Mesenchymal stem cell (in vitro differentiated cells and primary cell): ENCODE measurements at regions not wholly inside any gene's neighbourhood (a gene's known extent, or its start where the extent isn't known, plus 50 kb on each side); places are given as distances from the start of the nearest gene placed in this dataset.

Experiments
- DNase-seq: peaks from one replicate; pipeline ENCODE4 v3.0.0-alpha.2; 2013
- H2AFZ ChIP-seq: one replicate; pipeline ENCODE4 v1.6.1; 2013; ENCODE audit warnings: low read depth, mild to moderate bottlenecking, control low read depth, inconsistent platforms, low read length, moderate library complexity
- H2AK5ac ChIP-seq: 2 replicates; pipeline ENCODE4 v1.6.1; 2013; ENCODE audit warnings: low read length, moderate library complexity, mild to moderate bottlenecking, inconsistent platforms; ENCODE audit not compliant: severe bottlenecking
- H2BK120ac ChIP-seq: one replicate; pipeline ENCODE4 v1.6.1; 2013; ENCODE audit warnings: low read depth, mild to moderate bottlenecking, inconsistent platforms, low read length, moderate library complexity
- H2BK12ac ChIP-seq, 2 experiments: one replicate each; pipeline ENCODE4 v1.6.1; 2013; ENCODE audit warnings: inconsistent platforms in 2 of 2, low read length in 2 of 2, mild to moderate bottlenecking in 2 of 2, moderate library complexity in 2 of 2, control low read depth in 1 of 2
- H2BK15ac ChIP-seq: one replicate; pipeline ENCODE4 v1.6.1; 2013; ENCODE audit warnings: mild to moderate bottlenecking, low read depth, inconsistent platforms; ENCODE audit not compliant: poor library complexity, severe bottlenecking
- H2BK5ac ChIP-seq: 2 replicates; pipeline ENCODE4 v1.6.1; 2013; ENCODE audit warnings: low read depth, mild to moderate bottlenecking, low read length, control low read depth, inconsistent platforms; ENCODE audit not compliant: poor library complexity, severe bottlenecking
- H3K14ac ChIP-seq, 2 experiments: one replicate each; pipeline ENCODE4 v1.6.1; 2013; ENCODE audit warnings: inconsistent platforms in 2 of 2, low read length in 2 of 2, control low read depth in 1 of 2, mild to moderate bottlenecking in 1 of 2, moderate library complexity in 1 of 2
- H3K18ac ChIP-seq, 2 experiments: one replicate each; pipeline ENCODE4 v1.6.1; 2013; ENCODE audit warnings: inconsistent platforms in 2 of 2, low read length in 2 of 2, control low read depth in 1 of 2, low read depth in 1 of 2, mild to moderate bottlenecking in 1 of 2
- H3K23ac ChIP-seq, 2 experiments: one replicate each; pipeline ENCODE4 v1.6.1; 2013; ENCODE audit warnings: inconsistent platforms in 2 of 2, low read length in 2 of 2, mild to moderate bottlenecking in 2 of 2, moderate library complexity in 2 of 2, control low read depth in 1 of 2
- H3K27ac ChIP-seq: 2 replicates; pipeline ENCODE4 v1.5.1; 2013; ENCODE audit warnings: mild to moderate bottlenecking, moderate library complexity, low read length, control low read depth, inconsistent platforms; ENCODE audit not compliant: poor library complexity, severe bottlenecking
- H3K27me3 ChIP-seq, 2 experiments: 2 replicates each; pipeline versions ENCODE4 v1.6.1 to v1.7.0; 2013; ENCODE audit warnings: low read length in 2 of 2, mild to moderate bottlenecking in 2 of 2, moderate library complexity in 2 of 2, control low read depth in 1 of 2, inconsistent platforms in 1 of 2; ENCODE audit not compliant: control insufficient read depth in 1 of 2, insufficient read depth in 1 of 2
- H3K36me3 ChIP-seq, 2 experiments: 2 replicates each; pipeline versions ENCODE4 v1.6.1 to v1.7.0; 2013; ENCODE audit warnings: low read length in 2 of 2, control low read depth in 1 of 2, inconsistent platforms in 1 of 2, low read depth in 1 of 2, mild to moderate bottlenecking in 1 of 2; ENCODE audit not compliant: insufficient read depth in 2 of 2, control insufficient read depth in 1 of 2
- H3K4ac ChIP-seq, 2 experiments: one replicate each; pipeline ENCODE4 v1.6.1; 2013; ENCODE audit warnings: inconsistent platforms in 2 of 2, low read length in 2 of 2, mild to moderate bottlenecking in 2 of 2, moderate library complexity in 2 of 2, control low read depth in 1 of 2, low read depth in 1 of 2
- H3K4me1 ChIP-seq: 2 replicates; pipeline ENCODE4 v1.6.1; 2013; ENCODE audit warnings: low read depth, low read length, control low read depth; ENCODE audit not compliant: control insufficient read depth, insufficient read depth
- H3K4me2 ChIP-seq: 2 replicates; pipeline ENCODE4 v1.6.1; 2013; ENCODE audit warnings: low read length, mild to moderate bottlenecking, inconsistent platforms; ENCODE audit not compliant: poor library complexity, severe bottlenecking
- H3K4me3 ChIP-seq, 2 experiments: 2 replicates each; pipeline versions ENCODE4 v1.5.1 to v1.7.0; 2013; ENCODE audit warnings: low read length in 2 of 2, mild to moderate bottlenecking in 2 of 2, control low read depth in 1 of 2, low read depth in 1 of 2; ENCODE audit not compliant: insufficient read depth in 1 of 2
- H3K79me1 ChIP-seq: replicated peaks from 2 replicates; pipeline ENCODE4 v1.6.1; 2013; ENCODE audit warnings: mild to moderate bottlenecking, control low read depth, low read length, inconsistent platforms; ENCODE audit not compliant: poor library complexity, severe bottlenecking
- H3K9ac ChIP-seq: 2 replicates; pipeline ENCODE4 v1.7.0; 2013; ENCODE audit warnings: mild to moderate bottlenecking, low read length, moderate library complexity
- H3K9me3 ChIP-seq: 2 replicates; pipeline ENCODE4 v1.7.0; 2013; ENCODE audit warnings: mild to moderate bottlenecking, low read length; ENCODE audit not compliant: control insufficient read depth
- H4K8ac ChIP-seq: one replicate; pipeline ENCODE4 v1.6.1; 2013; ENCODE audit warnings: inconsistent platforms, mild to moderate bottlenecking, low read length, moderate library complexity
- H4K91ac ChIP-seq: one replicate; pipeline ENCODE4 v1.6.1; 2013; ENCODE audit warnings: mild to moderate bottlenecking, low read length, inconsistent platforms
- WGBS: methylation state at CpG from one replicate; pipeline ENCODE4 v1.1.7; 2013; ENCODE audit warnings: mixed read lengths; 5-methylcytosine and 5-hydroxymethylcytosine counted together

DNA sequence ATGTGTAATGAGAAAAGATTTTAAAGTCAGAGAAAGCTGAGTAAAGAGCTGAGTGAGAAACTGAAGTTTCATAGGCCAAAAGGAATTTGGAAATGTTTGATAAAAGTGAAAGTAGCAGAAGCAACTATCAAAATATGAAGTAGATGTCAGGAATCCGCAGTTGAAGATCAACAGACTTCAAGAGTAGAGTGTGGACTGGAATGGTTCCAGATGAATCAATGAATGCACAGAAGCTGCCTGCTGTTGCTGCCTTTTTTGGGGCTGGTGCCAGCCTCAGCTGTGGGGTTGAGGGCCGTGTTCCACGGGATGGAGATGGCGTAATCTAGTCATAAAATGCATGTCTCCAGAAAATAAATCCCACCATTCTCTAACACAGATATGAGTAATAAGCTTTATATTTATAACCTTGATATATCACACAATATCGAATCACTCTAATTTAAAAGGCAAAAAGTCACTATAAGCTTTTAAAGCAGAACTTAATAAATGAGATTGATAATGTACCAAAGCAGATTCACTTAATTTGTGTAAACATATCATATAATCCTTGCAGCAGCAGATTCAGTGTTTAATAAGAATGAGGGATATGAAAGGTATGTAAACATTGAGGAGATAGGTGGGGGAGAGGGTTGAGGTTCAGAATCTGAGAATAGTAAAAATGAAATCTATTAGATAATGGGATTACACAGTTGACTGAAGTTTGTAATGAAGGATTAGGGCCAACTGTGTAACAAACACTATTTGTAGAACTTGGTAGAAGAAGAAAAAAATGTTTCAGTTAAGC is 652.3 kb upstream of the FTMT start:
- H3K4me1 ChIP-seq = peaks cover 2% of the 10 kb centered on the region
- no peak overlapping the region for H2BK120ac ChIP-seq
- H3K27me3 ChIP-seq = no peaks in the 10 kb centered on the region
- no peak overlapping the region for H4K8ac ChIP-seq
- no peak overlapping the region for H3K18ac ChIP-seq
- H3K79me1 ChIP-seq = no peaks in the 10 kb centered on the region
- H2AK5ac ChIP-seq = no peak overlapping the region
- no peak overlapping the region for H2AFZ ChIP-seq
- DNase-seq = peak; percentile 54
- no peak overlapping the region for H3K23ac ChIP-seq
- peak overlapping the region; percentile 56 for H3K9ac ChIP-seq
- H2BK5ac ChIP-seq = no peak overlapping the region
- no peak overlapping the region for H3K14ac ChIP-seq
- no peak overlapping the region for H3K4me2 ChIP-seq
- peak overlapping the region in 1 of 2 experiments; percentile 67 for H3K4me3 ChIP-seq
- H2BK15ac ChIP-seq = no peak overlapping the region
- H3K4ac ChIP-seq = no peak overlapping the region
- no peak overlapping the region for H2BK12ac ChIP-seq
- no peak overlapping the region for H4K91ac ChIP-seq
- no peaks in the 10 kb centered on the region for H3K9me3 ChIP-seq
- no peaks in the 10 kb centered on the region for H3K36me3 ChIP-seq
- no peak overlapping the region for H3K27ac ChIP-seq
- 90% methylated on average over 1 of the region's 5 CpGs for WGBS

DNA sequence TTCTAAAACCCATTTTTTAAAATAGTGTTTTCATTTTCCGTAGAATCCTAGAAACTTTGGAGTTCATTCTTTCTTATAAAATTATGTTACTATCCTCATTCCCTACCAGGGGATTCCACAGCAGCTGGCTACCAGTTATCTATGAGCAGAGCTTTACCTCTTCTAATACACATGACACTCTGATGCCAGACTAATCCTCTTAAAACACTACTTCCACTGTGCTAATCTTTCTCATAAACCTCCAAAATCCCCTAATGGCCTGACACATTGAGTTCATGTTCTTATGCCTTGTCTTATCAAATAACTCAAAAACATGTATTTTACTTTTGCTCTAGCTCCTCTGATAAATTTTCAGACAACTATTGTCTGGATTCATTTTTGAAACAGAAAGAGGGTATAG is 633.6 kb upstream of the FTMT start:
- Histone ChIP-seq H3K9me3 (peaks cover 10% of the 10 kb centered on the region), H3K79me1 (no peaks in the 10 kb centered on the region), H3K14ac (no peak overlapping the region), H2BK15ac (no peak overlapping the region), H4K8ac (no peak overlapping the region), H2AFZ (no peak overlapping the region), H3K27ac (no peak overlapping the region), H2BK5ac (no peak overlapping the region), H3K9ac (no peak overlapping the region), H3K18ac (no peak overlapping the region), H4K91ac (no peak overlapping the region), H2BK12ac (no peak overlapping the region), H3K4me2 (no peak overlapping the region), H3K4me1 (peaks cover 3% of the 10 kb centered on the region), H3K36me3 (no peaks in the 10 kb centered on the region), H2BK120ac (no peak overlapping the region), H3K4me3 (no peak overlapping the region), H3K23ac (no peak overlapping the region), H3K4ac (no peak overlapping the region), H2AK5ac (no peak overlapping the region), H3K27me3 (no peaks in the 10 kb centered on the region)
- DNase-seq = no peak
- WGBS = 94% methylated on average over 1 of the region's 1 CpG

DNA sequence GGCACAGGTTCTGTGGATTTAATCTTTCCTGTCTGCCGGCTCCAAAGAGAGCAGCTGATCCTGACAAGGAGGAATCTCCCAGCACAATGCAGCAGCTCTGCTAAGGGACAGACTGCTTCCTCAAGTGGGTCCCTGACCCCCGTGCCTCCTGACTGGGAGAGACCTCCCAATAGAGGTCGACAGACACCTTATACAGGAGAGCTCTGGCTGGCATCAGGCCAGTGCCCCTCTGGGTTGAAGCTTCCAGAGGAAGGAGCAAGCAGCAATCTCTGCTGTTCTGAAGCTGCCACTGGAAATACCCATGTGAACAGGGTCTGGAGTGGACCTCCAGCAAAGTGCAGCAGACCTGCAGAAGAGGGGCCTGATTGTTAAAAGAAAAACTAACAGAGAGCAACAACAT is 630.2 kb upstream of the FTMT start:
- 63% methylated on average over 3 of the region's 3 CpGs for WGBS

DNA sequence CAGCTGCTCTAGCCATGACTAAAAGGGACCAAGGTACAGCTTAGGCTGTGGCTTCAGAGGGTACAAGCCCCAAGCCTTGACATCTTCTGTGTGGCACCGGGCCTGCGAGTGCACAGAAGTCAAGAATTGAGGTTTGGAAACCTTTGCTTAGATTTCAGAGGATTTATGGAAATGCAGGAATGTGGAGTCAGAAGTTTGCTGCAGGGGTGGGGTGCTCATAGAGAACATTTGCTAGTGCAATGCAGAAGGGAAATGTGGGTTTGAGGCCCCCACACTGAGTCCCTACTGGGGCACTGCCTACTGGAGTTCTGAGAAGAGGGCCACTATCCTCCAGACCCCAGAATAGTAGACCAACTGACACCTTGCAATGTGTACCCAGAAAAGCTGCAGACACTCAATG is 624.9 kb upstream of the FTMT start:
- no peak overlapping the region for H2BK15ac ChIP-seq
- H3K4me2 ChIP-seq = no peak overlapping the region
- H3K27me3 ChIP-seq = no peaks in the 10 kb centered on the region
- no peaks in the 10 kb centered on the region for H3K79me1 ChIP-seq
- H4K8ac ChIP-seq = no peak overlapping the region
- H3K4ac ChIP-seq = no peak overlapping the region
- WGBS = 43% methylated on average over 2 of the region's 2 CpGs
- peaks cover 22% of the 10 kb centered on the region for H3K9me3 ChIP-seq
- H3K27ac ChIP-seq = no peak overlapping the region
- no peak overlapping the region for H2BK12ac ChIP-seq
- no peak overlapping the region for H2AK5ac ChIP-seq
- H3K23ac ChIP-seq = no peak overlapping the region
- peak overlapping the region in 1 of 2 experiments; percentile 32 for H3K14ac ChIP-seq
- no peak overlapping the region for H2BK120ac ChIP-seq
- DNase-seq = no peak
- H4K91ac ChIP-seq = no peak overlapping the region
- H3K4me1 ChIP-seq = no peaks in the 10 kb centered on the region
- no peak overlapping the region for H2BK5ac ChIP-seq
- no peak overlapping the region for H3K4me3 ChIP-seq
- H2AFZ ChIP-seq = peak overlapping the region; percentile 14
- H3K36me3 ChIP-seq = no peaks in the 10 kb centered on the region
- H3K18ac ChIP-seq = no peak overlapping the region
- no peak overlapping the region for H3K9ac ChIP-seq

More for the DNA sequence above, 630.2 kb upstream of the FTMT start:
- no peaks in the 10 kb centered on the region for H3K4me1 ChIP-seq
- no peak overlapping the region for H2BK5ac ChIP-seq
- H3K79me1 ChIP-seq = no peaks in the 10 kb centered on the region
- H4K8ac ChIP-seq = no peak overlapping the region
- H3K14ac ChIP-seq = no peak overlapping the region
- H3K36me3 ChIP-seq = no peaks in the 10 kb centered on the region
- H2AK5ac ChIP-seq = no peak overlapping the region
- H2BK15ac ChIP-seq = no peak overlapping the region
- no peak for DNase-seq
- H3K23ac ChIP-seq = no peak overlapping the region
- no peak overlapping the region for H2BK12ac ChIP-seq
- no peak overlapping the region for H3K27ac ChIP-seq
- H4K91ac ChIP-seq = no peak overlapping the region
- no peak overlapping the region for H3K18ac ChIP-seq
- H3K4me2 ChIP-seq = no peak overlapping the region
- no peak overlapping the region for H3K4ac ChIP-seq
- H3K9me3 ChIP-seq = peaks cover 5% of the 10 kb centered on the region
- no peaks in the 10 kb centered on the region for H3K27me3 ChIP-seq
- H2AFZ ChIP-seq = no peak overlapping the region
- no peak overlapping the region for H2BK120ac ChIP-seq
- no peak overlapping the region for H3K9ac ChIP-seq
- no peak overlapping the region for H3K4me3 ChIP-seq
